DOHH2 (cell line): ENCODE measurements at regions not wholly inside any gene's neighbourhood (a gene's known extent, or its start where the extent isn't known, plus 50 kb on each side); places are given as distances from the start of the nearest gene placed in this dataset.

Experiments used
- H3F3A ChIP-seq: fragments of 200-600 bp; sonication (generic), shearing (Covaris generic); 2 replicates; pipeline ENCODE4 v1.6.0; 2016; ENCODE audit warnings: antibody characterized with exemption, mild to moderate bottlenecking; ENCODE audit not compliant: control insufficient read depth, insufficient read depth
- H3K27ac ChIP-seq: fragments of 200-600 bp; sonication (generic); 2 replicates; pipeline ENCODE4 v1.5.1; 2014; ENCODE audit warnings: low read depth, mild to moderate bottlenecking, low read length, moderate library complexity
- H3K27me3 ChIP-seq: fragments of 200-600 bp; sonication (generic); 2 replicates; pipeline ENCODE4 v1.6.1; 2014; ENCODE audit warnings: mild to moderate bottlenecking, low read length, mixed read lengths; ENCODE audit not compliant: control insufficient read depth
- H3K36me3 ChIP-seq: fragments of 200-600 bp; sonication (generic); 2 replicates; pipeline ENCODE4 v1.6.1; 2014; ENCODE audit warnings: mild to moderate bottlenecking, low read length, moderate library complexity, mixed read lengths; ENCODE audit not compliant: control insufficient read depth
- H3K4me1 ChIP-seq: fragments of 200-600 bp; sonication (generic); 2 replicates; pipeline ENCODE4 v1.6.1; 2014; ENCODE audit warnings: mild to moderate bottlenecking, low read length, mixed read lengths; ENCODE audit not compliant: control insufficient read depth
- H3K4me2 ChIP-seq: fragments of 200-600 bp; sonication (generic); 2 replicates; pipeline ENCODE4 v1.6.0; 2014; ENCODE audit warnings: mild to moderate bottlenecking, low read length, moderate library complexity
- H3K4me3 ChIP-seq: fragments of 200-600 bp; sonication (generic); 2 replicates; pipeline ENCODE4 v1.5.1; 2014; ENCODE audit warnings: mild to moderate bottlenecking, low read length, mixed read lengths
- H3K79me2 ChIP-seq: fragments of 200-600 bp; sonication (generic); 2 replicates; pipeline ENCODE4 v1.6.1; 2014; ENCODE audit warnings: mild to moderate bottlenecking, low read length, mixed read lengths; ENCODE audit not compliant: control insufficient read depth
- H3K9me2 ChIP-seq: fragments of 200-600 bp; sonication (generic); replicated peaks from 2 replicates; pipeline ENCODE4 v1.6.1; 2014; ENCODE audit warnings: mild to moderate bottlenecking, low read length, mixed read lengths; ENCODE audit not compliant: control insufficient read depth
- H3K9me3 ChIP-seq: fragments of 200-600 bp; sonication (generic); 2 replicates; pipeline ENCODE4 v1.6.1; 2014; ENCODE audit warnings: antibody characterized with exemption, low read length, mixed read lengths; ENCODE audit not compliant: control insufficient read depth, insufficient read depth
- H4K20me1 ChIP-seq: fragments of 200-600 bp; sonication (generic); 2 replicates; pipeline ENCODE4 v1.6.0; 2014; ENCODE audit warnings: low read depth, mild to moderate bottlenecking, antibody characterized with exemption, low read length, moderate library complexity; ENCODE audit not compliant: control insufficient read depth, insufficient read depth
- EZH2phosphoT487 ChIP-seq: fragments of 200-600 bp; sonication (generic); IDR thresholded peaks from 2 replicates; pipeline ENCODE4 v1.6.1; 2017; ENCODE audit warnings: borderline replicate concordance, mild to moderate bottlenecking, antibody characterized with exemption, low read length, moderate library complexity, mixed read lengths
- TF ChIP-seq, protein P1 (sequence below): fragments of 200-600 bp; sonication (generic); IDR thresholded peaks from one replicate; pipeline ENCODE4 v1.5.1; 2014; ENCODE audit warnings: antibody characterized with exemption, mild to moderate bottlenecking, low read depth, low read length; ENCODE audit not compliant: poor library complexity, severe bottlenecking

DNA sequence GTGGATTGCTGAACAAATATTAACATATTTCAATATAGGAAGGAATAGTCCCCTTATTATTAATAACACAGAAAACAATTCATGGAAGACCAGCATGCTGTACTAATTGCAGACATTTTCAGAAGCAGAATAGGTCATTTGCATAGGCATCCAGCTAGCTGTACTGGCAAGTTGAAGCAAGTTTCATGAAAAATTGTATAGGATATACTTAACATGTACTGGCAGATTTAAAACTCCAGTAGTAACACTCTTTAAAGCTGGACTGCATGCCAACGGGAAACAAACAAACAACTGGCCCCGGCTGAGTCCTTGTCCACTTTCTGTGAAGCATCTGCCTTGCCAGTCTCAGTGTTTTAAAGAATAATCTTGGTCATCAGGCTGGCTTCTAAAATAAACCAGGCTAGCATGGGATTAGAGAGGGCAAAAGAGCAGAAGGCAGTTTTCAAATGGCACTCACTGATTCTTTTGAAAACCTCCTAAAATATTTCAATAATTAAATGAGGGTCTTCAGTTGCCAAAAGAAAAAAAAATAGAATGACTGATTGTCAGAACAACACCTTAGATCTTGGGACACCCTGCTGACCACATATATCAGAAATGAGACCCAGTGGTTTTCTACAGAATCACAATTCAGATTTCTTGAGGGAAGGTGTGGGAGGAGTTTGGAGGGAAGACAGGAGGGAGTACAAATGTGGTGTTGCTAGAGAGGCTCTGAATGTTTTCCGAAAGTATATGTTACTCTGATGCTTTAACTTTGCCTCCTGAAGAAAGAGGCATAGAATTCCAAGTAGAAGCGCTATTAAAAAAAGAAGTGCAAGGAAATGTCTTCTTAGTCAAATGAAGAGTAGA lies 122.5 kb upstream of the KRAS start:
- Histone ChIP-seq H3K9me3 (no peaks in the 10 kb centered on the region), H3K27ac (no peak overlapping the region), H3K4me1 (no peaks in the 10 kb centered on the region), H3K36me3 (no peaks in the 10 kb centered on the region), H3F3A (no peaks in the 10 kb centered on the region), H3K9me2 (no peaks in the 10 kb centered on the region), H3K27me3 (peaks cover 10% of the 10 kb centered on the region), H3K4me3 (no peak overlapping the region), H3K4me2 (no peak overlapping the region), H4K20me1 (no peaks in the 10 kb centered on the region), H3K79me2 (no peaks in the 10 kb centered on the region)
- TF ChIP-seq EZH2phosphoT487: no peak
- TF ChIP-seq, protein P1, sequence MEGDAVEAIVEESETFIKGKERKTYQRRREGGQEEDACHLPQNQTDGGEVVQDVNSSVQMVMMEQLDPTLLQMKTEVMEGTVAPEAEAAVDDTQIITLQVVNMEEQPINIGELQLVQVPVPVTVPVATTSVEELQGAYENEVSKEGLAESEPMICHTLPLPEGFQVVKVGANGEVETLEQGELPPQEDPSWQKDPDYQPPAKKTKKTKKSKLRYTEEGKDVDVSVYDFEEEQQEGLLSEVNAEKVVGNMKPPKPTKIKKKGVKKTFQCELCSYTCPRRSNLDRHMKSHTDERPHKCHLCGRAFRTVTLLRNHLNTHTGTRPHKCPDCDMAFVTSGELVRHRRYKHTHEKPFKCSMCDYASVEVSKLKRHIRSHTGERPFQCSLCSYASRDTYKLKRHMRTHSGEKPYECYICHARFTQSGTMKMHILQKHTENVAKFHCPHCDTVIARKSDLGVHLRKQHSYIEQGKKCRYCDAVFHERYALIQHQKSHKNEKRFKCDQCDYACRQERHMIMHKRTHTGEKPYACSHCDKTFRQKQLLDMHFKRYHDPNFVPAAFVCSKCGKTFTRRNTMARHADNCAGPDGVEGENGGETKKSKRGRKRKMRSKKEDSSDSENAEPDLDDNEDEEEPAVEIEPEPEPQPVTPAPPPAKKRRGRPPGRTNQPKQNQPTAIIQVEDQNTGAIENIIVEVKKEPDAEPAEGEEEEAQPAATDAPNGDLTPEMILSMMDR: no peak

DNA sequence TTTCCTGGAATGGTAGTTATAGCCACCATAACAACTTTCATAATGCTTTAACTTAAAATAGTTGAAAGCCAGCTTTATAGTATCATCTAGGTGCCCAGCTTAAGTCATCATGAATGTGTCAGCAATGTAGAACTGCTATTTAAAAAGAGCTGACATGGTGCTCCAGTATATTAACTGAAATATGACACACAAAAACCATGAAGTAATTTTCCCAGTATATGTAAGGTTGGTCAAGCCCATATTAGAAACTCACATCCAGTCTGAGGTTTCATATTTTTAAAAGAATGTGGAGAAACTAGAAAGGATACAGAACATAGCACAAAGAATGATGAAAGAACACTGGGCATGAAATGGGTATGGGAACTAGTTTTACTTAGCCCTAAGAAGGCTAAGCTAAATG lies 121.3 kb upstream of the KRAS start:
- H3K9me2 ChIP-seq: no peaks in the 10 kb centered on the region
- no peaks in the 10 kb centered on the region for H3K4me1 ChIP-seq
- no peaks in the 10 kb centered on the region for H3K79me2 ChIP-seq
- H4K20me1 ChIP-seq: no peaks in the 10 kb centered on the region
- H3K27me3 ChIP-seq: 0 out of 2 replicates have a peak, but pooled peaks cover 2% of the 10 kb centered on the region
- no peaks in the 10 kb centered on the region for H3K36me3 ChIP-seq
- no peak for TF ChIP-seq EZH2phosphoT487
- TF ChIP-seq, protein P1: no peak
- no peaks in the 10 kb centered on the region for H3K9me3 ChIP-seq
- no peak overlapping the region for H3K27ac ChIP-seq
- H3K4me3 ChIP-seq: no peak overlapping the region
- H3F3A ChIP-seq: no peaks in the 10 kb centered on the region
- no peak overlapping the region for H3K4me2 ChIP-seq

DNA sequence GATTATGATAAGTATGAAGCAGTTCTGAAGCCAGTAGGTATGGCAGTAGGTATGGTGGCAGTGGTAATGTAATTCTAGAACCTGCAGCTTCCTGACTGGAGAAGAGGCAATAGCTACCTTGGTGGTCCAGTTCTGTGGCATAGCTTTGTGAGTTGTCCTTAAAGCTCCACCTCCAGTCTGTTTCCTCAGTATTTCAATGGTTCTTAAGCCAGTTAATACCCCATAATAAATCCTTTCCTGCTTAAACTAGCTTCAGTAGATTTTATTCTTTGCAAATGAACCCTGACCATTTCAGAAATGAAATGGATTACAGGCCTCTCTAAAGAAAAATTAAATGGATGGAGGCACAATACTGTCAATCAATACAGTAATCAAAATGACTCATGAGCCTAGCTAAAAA lies 117.8 kb upstream of the KRAS start:
- Histone ChIP-seq H3K79me2 (no peaks in the 10 kb centered on the region), H4K20me1 (no peaks in the 10 kb centered on the region), H3K36me3 (no peaks in the 10 kb centered on the region), H3K4me1 (peaks cover 22% of the 10 kb centered on the region), H3K4me3 (no peak overlapping the region), H3K27me3 (no peaks in the 10 kb centered on the region), H3K9me2 (no peaks in the 10 kb centered on the region), H3K27ac (no peak overlapping the region), H3K9me3 (no peaks in the 10 kb centered on the region), H3K4me2 (no peak overlapping the region), H3F3A (no peaks in the 10 kb centered on the region)
- TF ChIP-seq EZH2phosphoT487: no peak
- TF ChIP-seq, protein P1: no peak
